ENCODE measurements at regions not wholly inside any gene's neighbourhood (a gene's known extent, or its start where the extent isn't known, plus 50 kb on each side); places are given as distances from the start of the nearest gene placed in this dataset.
"Not testable (repeated sequence)": the region's sequence is repeated elsewhere in the genome, so short reads cannot be mapped to it uniquely, and the experiment has no call there.

DNA sequence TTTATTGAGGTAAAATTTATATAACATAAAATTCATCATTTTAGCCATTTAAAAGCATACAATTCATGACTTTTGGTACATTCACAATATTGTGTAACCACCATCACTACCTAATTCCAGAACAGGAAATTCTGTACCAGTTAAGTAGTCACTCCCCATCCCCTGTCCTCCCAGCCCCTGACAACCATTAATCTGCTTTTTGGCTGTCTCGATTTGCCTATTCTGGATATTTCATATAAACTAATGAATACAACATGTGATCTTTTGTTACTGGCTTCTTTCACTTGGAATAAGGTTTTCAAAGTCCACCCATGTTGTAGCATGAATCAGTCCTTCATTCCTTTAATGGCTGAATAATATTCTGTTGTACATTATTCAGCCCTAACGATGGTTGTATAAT, 115.6 kb upstream of the KLF14 start:
- DNase-seq: no peak

DNA sequence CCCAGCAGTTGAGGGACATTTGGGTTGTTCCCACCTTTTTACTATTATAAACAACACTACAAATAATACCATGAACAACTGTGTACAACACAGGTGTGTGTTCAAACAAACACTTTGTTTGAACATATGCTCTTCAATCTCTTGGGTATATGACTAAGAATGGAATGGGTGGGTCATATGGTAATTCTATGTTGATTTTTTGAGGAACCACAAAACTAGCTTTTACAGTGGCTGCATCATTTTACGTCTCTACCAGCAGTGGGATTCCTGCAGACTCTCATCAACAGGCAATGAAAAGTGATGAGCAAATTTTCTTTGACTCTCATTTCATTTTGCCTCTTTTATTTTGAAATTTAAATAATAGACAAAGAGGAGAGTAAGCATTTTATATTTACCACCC, 116.9 kb upstream of the KLF14 start:
- no peak for DNase-seq

DNA sequence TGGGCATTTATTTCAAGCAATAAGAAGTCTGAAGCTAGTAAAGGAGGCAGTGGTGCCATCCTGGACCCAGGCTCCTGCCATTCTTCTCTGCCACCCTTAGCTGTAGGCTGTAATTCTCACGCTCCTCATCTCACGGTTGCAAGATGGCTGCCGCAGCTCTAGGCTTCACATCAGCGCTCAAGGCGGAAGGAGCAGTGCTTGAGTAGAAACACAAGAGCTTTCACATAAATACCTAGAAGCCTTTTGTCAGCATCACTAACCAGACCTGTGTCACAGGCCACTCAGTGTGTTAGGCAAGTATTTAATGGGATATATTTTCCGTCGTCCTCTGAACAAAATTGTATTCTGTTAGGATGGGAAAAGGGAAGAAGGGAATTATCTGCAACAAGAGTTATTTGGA, 118.9 kb upstream of the KLF14 start:
- DNase-seq: no peak

DNA sequence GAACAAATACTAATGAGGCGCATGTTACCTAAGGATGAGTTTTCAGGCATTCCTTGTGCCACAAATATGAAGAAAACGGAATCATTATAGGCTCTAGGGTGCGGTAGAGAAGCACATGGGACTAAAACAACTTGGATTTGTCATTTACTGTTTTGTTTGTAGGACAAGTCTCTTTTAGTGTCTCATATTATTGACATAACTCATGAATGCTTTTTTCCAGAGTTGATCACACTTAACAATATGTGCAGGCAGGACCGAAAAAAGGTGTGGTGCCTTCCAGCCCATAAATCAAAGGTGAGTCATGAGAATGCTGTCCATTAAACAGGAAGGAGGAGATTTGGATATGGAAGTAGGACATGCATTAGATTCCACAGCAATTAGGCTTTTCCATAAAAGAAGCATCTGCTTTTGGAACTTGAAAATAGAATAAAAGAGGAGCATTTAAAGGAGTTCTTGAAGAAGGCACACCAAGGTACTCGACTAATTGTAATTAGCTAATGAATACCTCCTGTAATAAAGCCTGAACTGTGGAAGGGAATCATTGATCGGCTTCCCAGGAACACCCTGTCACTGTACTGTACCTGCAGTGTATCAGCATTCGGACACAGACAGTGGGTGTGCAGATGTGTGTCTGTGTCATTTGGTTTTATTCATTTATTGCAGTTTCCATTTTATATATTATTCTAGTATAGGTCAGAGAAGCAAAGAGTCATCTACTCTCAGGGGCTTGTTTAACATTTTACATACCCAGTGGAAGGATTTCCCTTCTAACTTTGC, 119.7 kb upstream of the KLF14 start:
- DNase-seq: no peak

DNA sequence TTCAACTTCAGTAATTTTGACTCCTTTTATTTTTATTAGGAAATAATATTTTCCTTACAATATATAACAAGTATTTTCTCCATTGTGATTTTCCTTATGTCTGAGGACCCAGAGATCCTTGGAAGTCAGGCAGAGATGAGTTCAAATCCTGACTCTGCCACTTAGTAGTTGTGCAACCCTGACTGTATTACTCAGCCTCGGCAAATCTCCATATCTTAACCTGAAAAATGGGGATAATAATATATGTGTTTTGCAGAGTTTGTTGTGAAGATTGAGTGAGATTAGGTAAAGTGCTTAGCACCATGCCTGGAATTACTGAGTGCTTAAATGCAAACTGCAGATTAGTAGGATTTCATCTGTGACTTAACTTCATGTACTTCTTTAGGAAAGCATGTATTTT, 120.5 kb upstream of the KLF14 start:
- DNase-seq: no peak

DNA sequence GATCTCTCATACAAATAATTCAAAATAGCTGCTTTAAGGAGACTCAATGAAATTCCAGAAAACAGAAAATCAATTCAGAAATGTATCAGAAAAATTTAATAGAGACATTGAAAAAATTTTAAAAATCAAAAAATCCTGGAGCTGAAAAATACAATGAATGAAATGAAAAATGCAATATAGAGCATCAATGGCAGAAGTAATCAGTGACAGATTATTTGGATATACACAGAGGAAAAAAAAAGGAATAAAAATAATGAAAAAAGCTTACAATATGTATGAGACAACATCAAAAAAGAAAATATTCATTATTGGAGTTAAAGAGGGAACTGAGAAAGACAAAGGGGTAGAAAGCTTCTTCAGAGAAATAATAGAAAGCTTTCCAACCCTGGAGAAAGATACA, 122.9 kb upstream of the KLF14 start:
- no peak for DNase-seq

DNA sequence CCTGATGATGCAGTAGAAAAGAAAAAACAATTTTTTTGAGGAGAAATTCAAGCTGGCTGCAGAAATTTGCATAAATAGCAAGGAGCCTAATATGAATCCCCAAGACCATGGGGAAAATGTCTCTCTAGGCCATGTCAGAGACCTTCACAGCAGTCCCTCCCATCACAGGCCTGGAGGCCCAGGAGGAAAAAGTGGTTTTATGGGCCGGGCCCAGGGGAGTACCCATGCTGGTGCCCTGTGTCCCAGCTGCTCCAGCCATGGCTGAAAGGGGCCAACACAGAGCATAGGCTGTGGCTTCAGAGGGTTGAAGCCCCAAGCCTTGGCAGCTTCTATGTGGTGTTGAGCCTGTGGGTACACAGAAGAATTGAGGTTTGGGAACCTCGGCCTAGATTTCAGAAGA, 126.8 kb upstream of the KLF14 start:
- not testable (repeated sequence) for DNase-seq

DNA sequence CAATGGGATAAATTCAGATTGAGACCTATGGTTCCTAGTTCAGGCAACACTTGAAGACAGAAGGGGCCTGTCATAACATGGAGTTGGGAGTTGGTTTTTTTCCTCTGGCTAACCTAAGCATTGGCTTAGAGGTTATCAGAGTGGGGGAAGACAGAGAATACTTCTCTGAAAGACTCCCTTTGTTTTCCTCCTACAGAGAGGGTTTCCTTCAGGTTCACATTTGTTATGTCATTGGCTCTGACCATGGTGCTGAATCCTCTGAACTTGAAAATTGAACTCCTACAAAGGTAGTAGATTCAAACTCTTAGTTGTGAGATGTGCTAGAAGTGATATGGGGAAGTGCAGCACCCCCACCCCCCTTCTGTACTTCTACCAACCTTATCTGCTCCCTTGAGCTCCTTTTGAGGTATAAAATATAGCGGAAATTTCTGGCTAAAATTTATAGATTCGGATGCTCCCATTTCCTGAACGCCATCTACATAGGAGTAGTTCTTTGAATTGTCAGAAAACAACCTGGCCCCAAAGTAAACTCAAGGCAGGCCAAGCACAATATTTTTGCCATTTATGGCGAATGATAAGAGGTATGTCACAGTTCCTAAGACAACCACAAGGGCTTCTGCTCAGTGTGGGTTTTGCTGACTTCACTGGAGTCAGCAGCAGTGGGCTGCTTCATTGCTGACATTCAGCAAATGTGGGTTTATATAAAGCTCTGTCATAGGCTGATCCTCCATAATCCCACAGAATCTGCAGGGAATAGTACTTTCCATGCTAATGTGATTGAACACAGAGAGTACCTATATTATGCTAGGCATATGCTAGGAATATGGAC, 131.6 kb upstream of the KLF14 start:
- no peak for DNase-seq

DNA sequence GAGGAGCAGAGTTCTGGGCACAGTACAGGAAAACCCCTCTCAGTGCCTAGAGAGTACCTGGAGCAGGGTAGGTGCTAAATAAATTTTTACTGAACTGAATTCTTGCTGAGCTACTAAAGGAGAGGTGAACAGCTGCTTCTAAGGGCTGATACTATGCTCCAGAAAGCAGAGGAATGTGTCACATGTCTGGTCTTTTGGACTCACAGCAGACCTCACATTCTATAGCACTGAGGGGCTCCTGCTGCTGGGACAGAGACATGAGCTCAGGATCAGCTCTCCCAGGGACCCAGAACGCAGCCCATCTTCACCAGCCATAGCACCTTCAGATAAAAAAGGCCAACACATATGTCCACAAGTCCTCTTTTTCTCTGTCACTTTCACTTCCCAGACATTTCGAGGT, 133.0 kb upstream of the KLF14 start:
- DNase-seq: no peak

DNA sequence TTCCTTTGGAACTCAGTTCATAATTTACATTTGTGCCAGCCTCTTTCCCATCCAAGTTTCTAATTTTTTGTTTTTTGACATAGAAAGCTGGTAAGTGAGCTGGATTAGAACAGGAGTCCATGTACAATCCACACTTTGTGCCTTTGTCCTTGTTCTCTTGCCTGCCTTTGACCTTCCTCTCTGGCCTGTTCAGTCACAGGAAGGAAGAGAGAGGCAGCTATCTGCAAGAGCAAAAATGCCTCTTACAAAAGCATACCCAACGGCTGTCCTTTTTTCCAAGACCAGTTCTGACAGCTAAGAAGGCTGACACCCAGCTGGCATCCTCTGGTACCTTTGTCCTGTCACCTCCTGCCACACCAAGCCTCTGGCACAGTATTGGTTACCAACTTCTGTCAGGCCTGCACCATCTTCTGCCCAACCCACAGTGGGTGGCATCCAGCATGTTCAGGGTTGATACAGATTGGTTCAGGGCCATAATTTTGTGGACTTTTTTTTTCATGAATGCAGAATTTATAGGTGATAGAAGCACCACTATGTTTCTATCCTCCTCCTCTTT, 133.7 kb upstream of the KLF14 start:
- no peak for DNase-seq

DNA sequence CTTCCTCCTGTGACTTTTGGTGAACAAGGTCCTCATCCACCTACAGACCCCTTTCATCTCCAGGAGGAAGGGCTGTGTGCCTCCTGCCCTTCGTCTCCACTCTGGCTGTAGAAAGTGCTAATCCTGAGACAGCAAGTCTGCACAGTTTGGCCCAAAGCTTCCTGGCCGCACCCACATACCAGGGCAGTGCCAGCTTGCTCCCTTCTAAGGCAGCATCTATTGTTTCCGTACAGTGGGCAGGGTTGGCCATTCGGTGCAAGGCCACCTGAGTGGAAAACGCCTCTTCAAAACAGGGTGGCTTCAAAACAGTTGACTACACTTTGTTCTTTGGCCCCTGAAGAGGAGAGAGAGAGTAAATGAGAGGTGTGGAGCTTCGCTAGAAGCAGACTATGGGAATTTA, 134.1 kb upstream of the KLF14 start:
- DNase-seq: no peak

DNA sequence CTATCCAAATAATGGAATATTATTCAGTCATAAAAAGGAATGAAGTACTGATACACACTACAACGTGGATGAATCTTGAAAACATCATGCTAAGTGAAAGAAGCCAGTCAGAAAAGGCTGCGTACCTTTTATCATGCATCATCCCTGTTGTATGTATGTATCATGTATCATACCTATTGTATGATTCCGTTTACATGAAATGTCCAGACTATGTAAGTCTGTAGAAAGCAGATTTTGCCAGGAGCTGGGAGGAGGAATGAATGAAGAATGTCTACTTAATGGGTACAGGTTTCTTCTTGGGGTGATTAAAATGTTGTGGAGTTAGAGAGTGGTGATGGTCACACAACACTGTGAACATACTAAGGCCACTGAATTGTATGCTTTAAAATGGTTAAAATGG, 135.9 kb upstream of the KLF14 start:
- DNase-seq: no peak

DNA sequence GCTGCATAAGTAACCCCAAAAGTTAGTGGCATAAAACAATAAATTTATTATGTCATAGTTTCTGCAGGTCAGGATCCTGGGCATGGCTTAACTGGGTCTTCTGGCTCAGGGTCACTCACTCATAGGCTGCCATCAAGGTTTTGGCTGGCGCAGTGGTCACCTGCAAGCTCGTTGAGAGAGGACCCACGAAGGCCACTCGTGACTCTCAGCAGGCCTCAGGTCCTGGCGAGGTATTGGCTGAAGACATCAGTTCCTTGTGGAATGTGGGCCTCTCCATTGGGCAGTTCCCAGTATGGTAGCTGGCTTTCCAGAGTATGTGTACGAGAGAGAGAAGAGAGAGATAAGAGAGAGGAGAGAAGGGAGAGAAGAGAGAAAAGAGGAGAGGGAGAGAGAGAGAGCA, 138.3 kb upstream of the KLF14 start:
- DNase-seq: no peak

DNA sequence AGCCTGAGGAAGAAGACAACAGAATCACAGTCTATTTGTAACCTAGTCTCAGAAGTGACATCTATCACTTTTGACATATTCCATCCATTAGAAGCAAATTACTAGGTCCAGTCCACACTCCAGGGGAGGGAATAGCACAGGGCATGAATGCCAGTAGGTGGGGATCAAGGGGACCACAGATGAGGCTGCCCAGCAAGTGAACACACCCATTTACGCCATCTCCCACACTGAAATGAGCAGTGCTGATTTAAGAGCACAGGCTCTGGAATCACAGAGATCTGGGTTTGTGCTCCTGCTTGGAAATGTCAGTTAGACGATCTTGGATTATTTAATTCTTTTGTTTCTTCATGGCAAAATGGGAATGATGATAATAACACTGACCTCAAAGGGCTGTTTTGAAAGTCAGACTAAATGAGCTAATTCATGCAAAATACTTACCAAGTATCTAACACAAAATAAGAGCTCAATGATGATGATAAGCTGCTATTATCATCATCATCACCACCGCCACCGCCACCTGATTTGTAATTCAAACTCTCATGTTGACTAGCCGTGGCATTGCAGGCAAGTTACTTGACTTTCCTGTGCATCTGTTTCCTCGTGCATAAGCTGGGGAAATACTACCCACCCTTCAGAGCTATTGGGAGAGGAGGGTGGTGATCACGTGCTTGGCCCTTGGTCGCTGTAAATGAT, 138.9 kb upstream of the KLF14 start:
- DNase-seq: no peak

DNA sequence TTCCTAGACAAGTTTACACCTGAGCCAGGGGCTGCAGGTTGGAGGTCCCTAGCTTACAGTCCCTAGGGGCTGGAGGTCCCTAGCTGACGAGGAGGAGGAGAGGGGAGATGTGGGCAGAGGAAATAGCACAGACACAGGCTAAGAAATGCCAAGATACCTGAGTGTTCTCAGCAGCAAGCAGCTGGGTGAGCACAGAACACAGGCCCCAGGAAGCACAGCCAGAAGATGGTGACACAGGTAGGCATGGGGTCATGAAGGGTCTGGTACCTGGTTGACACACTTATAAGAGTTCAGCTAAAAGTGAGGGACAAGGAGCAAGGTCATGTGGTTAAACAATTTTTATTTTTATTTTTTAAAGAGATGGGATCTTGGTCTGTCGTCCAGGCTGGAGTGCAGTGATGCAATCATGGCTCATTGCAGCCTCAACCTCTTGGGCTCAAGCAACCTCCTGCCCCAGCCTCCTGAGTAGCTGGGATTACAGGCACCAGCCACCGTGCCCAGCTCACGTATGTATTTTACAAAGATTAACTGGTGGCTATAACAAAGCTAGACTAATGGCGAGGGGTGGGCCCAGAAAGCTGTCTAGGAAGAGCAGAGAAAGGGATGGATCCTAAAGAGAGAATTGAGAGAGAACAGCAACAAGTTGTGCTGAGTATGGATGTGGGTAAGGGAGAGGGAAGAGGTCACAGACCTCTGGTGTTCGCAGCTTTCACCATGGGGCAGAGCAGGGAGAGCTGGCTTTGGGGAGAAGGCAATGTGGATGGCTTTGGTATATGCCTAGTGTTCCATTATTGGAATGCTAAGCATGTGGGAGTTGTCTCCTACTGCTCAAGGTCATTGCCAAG, 140.3 kb upstream of the KLF14 start:
- no peak for DNase-seq

DNA sequence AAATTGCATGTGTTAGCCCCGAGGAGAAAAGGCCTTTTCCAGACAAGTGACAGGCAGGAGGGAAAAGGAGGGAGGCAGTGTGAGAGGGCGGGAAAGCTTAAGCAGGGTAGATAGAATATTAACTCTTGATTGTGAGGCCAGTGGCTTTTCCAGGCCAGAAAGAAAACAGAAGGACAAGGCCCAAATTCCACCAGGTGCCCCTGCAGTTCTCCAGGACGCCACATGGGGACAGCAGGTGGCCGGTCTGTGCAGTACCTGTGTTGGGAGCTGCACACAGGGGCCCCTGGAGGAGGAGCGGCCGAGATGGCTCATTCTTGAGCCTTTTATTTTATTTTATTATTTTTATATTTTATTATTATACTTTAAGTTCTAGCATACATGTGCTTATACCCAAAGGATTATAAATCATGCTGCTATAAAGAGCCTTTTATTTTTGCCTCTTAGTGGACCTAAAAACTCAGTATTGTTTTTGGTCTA, 141.3 kb upstream of the KLF14 start:
- peak; percentile 48 for DNase-seq

DNA sequence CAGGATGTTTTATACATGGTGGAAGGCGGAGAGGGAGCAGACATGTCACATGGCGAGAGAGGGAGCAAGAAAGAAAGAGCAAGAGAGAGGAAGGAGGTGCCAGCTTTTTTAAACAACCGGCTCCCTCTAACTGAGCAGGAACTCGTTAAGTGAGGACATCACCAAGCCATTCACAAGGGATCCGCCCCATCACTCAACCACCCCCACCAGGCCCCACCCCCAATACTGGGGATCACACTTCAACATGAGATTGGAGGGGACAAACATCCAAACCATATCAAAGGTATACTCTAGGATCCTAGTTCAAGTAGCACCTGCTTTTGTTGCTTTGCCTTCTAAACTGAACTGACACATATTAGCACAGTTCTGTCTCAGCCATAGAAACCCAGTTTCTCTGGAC, 141.9 kb upstream of the KLF14 start:
- no peak for DNase-seq

DNA sequence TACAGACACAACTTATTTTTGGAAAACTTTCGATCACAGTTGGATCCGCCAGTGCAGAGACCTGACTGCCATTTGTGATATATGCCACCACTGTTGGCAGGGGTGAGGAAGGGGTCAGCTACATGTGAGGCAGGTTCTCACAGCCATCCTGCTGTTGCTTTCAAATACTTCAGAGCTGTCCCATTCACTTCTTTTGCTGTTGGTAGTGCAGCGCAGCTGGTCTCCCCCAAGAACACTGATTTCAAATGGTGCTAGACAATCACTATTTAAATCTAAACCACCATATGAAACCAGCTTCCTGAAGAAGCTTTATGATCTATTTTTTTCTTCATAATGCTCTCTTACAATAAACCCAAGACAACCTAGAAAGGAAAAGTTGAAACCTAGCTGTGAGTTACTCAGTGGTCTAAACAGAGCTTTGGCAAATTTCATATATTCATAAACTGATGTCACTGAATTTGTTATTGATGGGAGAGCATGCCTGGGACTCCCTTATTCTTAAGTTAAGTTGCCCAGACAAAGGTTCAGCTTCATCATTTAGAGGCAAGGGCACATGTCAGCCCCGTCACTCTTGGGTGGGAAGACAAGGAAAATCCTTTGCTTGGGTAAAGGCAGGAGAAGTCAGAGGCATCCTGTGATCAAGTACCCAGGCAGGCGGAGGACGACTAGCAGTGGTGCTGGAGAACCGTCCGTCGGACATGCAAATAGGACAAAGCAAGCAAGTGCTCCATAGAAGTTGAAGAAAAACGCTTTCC, 143.4 kb upstream of the KLF14 start:
- DNase-seq: no peak

DNA sequence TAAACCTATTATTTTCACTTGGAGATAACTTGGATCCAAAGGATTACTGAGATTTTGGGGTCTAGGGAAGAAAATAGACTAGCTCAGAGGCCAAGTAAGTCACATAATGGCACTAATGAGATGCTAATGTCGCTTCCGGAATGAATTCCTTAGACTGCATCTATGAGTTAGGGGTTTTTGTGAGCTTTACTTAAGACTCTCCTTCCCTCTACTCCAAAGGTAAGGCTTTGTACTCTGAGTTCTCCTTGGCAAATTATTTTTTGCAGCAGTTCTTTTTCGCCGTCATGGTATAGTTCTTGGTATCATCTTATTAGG, 143.9 kb upstream of the KLF14 start:
- DNase-seq: no peak

DNA sequence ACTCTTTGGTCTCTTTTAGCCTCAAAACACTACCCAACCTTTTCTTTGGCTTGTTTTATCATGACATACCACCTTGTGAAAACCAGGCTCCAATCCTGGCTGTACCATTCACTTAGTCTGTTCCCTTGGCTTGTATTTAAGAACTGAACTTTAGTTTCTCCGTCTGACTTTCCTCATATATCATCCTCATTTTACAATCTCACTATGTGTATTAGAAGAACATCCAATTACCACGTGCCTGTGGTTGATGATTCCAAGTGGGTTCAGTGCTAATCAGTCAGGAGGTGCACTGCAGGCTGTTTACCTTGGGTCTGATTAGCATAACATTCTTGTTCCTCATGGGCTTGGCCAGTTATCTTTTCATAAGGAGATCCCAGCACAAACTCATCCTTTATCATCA, 144.8 kb upstream of the KLF14 start:
- no peak for DNase-seq

DNA sequence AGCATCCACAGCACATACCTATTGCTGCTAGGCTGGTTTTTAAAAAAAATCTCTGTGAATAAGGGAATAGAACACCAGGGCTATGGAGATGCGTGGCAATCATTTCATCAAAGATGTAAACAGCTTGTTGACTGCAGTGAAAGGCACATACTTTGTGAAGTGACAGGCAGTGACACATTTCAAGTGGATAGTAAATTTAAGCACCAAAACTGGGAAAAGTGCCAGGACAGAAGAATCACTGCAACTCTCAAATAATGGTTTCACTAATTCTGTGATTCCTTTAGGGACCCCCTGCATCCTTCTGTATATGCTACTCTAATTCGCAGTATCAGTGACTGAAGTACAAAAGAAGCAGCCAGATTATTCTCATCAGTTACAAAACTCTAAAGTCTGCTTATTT, 145.2 kb upstream of the KLF14 start:
- no peak for DNase-seq

Data from right kidney (tissue), 1 donor.